GM13977 (cell line): ENCODE measurements at regions not wholly inside any gene's neighbourhood (a gene's known extent, or its start where the extent isn't known, plus 50 kb on each side); places are given as distances from the start of the nearest gene placed in this dataset.

Source experiments
- DNase-seq: peaks from one replicate; pipeline ENCODE4 v3.0.0; 2012; ENCODE audit warnings: low spot score
- in situ Hi-C: fragments of 300-500 bp; cut with MboI; formaldehyde crosslinking; loops from one replicate; pipeline ENCODE4 v1.12.0; 2022; ENCODE audit warnings: low sequenced_read_pairs, low pct_unique_long_range_greater_than_20kb, mixed read lengths, inconsistent platforms; ENCODE audit not compliant: unreplicated experiment
- TF ChIP-seq, protein P1 (sequence below): IDR thresholded peaks from 2 replicates; pipeline ENCODE4 v1.5.1; 2012; ENCODE audit warnings: mild to moderate bottlenecking, control low read depth; ENCODE audit not compliant: insufficient read depth; ENCODE audit errors: extremely low read depth, missing control alignments

DNA sequence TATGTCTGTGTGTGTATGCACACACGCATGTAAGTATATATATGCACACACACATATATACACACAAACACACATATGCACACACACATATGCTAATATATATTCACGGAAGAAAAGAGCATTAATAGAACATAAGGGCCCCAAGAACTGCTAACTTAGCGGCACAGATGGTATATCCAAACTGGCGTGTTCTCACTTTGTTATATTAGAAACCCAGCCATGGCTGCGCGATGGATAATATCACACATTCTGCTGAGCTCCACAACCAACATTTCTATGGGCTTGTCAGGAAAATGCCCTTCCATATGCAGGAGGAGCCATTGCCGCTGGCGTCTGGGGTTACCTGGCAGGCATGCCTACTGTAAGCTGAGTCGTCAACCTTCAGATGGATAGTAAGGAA lies 122.1 kb downstream of the TTLL2 start:
- DNase-seq: no peak
- in situ Hi-C loops: no loop called here
- TF ChIP-seq, protein P1, sequence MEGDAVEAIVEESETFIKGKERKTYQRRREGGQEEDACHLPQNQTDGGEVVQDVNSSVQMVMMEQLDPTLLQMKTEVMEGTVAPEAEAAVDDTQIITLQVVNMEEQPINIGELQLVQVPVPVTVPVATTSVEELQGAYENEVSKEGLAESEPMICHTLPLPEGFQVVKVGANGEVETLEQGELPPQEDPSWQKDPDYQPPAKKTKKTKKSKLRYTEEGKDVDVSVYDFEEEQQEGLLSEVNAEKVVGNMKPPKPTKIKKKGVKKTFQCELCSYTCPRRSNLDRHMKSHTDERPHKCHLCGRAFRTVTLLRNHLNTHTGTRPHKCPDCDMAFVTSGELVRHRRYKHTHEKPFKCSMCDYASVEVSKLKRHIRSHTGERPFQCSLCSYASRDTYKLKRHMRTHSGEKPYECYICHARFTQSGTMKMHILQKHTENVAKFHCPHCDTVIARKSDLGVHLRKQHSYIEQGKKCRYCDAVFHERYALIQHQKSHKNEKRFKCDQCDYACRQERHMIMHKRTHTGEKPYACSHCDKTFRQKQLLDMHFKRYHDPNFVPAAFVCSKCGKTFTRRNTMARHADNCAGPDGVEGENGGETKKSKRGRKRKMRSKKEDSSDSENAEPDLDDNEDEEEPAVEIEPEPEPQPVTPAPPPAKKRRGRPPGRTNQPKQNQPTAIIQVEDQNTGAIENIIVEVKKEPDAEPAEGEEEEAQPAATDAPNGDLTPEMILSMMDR: no peak

DNA sequence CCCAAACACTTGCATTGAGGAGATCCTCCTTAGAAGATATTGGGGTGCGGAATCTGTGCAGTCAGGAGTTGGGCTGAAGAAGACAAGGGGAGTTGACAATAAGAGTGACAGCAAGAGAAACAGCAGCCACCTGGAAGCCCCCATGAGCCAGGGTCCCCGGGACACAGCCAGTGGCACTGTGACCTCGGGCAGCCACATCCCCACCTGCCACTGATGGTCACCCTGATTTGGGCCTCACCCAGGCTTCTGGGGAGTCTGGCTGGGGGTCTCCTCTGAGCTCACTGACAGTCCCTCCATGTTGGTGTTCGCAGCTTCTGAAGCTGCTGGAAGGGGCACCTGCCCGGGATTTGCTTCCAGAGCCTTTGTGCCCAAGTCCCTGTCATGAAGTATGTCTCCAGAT lies 123.5 kb downstream of the TTLL2 start:
- TF ChIP-seq, protein P1: no peak
- DNase-seq: no peak
- in situ Hi-C loops: no loop called here

DNA sequence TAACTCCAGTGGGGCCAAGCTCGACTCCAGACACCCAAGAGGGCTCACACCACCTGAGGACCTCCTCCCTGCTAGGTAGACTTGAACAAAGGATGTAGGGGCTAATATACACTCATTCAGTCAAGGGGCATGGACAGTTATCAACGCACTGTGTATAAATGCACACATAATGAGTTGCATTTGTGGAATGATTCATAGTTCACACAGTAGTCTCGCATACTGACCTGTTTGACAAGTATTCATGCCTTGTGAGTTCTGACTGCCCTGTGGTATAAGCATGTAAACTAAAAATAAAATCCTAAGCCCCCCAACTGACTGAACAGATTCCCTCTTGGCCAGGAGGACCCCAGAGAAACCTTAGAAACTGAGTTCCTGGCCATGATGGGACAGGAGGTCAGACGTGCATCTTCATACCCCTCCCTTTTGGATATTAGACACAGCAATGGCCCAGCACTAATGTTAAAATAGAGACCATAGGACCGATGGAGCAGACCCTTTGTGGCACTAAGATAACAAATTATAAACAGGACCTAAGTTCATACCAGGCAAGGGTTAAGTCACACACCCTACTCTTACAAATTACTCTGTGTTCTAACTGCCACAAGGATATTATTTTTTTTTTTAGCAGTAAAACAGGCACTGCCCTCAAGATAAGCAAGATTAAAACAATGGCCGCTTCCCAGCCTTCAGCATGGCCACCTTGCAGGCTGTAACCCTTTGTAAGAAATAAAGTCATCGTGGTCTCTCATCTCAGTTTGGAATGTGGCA lies 124.4 kb downstream of the TTLL2 start:
- in situ Hi-C loops: no loop called here
- TF ChIP-seq, protein P1: no peak
- no peak for DNase-seq

DNA sequence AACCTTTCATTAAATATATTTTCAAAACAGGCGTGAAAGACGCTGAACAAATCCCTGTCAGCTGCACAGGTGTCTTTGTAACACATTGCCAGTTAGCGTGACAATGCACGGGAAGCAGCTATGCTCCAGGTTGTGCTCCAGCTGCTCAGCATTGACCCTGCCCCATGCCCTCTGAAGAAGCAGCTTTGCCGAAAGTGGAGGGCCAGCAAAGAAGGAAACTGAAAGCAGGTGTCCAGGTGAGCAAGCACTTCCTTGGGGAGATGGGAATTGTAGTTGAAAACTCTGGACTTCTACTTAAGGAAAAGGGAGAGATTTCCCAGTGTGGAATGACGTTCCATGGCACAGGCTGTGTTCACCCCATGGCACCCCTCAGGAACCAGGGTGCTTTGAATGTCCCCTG lies 125.7 kb downstream of the TTLL2 start:
- in situ Hi-C loops: no loop called here
- no peak for DNase-seq
- TF ChIP-seq, protein P1: no peak

DNA sequence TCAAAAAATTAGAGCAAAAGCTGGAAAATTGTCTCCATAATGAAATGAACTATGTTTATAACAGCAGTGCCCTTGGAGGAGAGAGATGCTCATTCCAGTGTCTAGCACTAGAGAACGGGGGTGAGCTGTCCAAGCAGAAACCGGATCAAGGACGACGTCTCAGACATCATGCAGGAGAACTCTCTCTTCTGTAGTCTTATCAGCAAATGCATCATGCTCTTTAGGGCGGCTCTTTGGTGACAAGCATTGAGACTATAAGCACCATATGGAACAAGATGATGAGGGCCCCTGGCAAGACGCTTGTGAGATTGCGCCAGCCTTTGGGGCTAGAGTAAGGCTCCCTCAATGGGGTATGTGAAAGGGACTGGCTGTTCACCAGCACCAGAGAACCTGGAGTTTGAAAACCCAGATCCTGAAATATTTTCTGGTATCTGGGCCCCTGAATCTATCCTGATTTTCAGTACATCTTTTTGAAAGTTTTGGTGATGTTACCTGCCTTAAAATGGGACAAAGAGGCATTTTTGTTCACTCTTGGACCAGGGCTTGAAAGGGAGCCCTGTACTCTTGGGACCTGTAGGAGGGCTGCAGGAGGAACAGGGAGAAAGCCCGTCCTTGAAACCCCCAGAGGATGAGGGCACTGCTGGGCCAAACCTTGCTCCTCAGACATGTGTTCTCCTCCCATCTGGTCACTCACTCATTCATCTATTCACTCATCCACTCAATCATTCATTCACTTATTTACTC lies 127.6 kb downstream of the TTLL2 start:
- no peak for DNase-seq
- TF ChIP-seq, protein P1: no peak
- in situ Hi-C loops: no loop called here

DNA sequence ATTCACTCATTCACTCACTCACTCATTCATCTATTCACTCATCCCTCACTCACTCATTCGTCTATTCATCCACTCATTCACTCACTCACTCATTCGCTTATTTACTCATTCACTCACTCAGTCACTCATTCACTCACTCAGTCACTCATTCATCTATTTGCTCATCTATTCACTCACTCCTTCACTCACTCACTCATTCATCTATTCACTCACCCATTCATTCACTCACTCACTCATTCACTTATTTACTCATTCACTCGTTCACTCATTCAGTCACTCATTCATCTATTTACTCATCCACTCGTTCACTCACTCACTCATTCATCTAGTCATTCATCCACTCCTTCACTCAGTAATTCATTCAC lies 128.2 kb downstream of the TTLL2 start:
- TF ChIP-seq, protein P1: no peak
- in situ Hi-C loops: no loop called here
- DNase-seq: no peak
